ENCODE measurements at regions not wholly inside any gene's neighbourhood (a gene's known extent, or its start where the extent isn't known, plus 50 kb on each side); places are given as distances from the start of the nearest gene placed in this dataset.
"Not testable (repeated sequence)": the region's sequence is repeated elsewhere in the genome, so short reads cannot be mapped to it uniquely, and the experiment has no call there.

- no peak for FAIRE-seq
Observed at GRCh38 chr6:103872678-103873077, 987.0 kb downstream of the HACE1 start.

DNA sequence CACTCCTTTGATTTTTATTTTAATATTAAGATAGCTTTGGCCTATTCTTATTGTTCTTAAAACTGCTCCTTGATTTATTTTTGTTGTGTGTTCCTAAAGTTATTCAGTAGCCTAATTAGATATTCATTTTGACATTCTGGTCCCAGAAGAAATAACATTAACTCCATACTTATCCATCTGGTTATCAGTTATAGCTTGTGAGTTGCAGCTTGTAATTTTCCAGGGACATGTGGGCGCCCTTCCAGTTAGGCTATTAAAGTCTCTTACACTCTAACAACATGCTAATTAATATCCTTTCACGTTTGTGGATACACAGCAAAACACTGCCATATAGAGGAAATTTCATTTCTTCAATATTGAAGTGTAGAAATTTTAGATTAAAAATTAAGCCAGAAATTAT, 987.5 kb downstream of the HACE1 start:
- FAIRE-seq, result no peak

- no peak for FAIRE-seq
Observed at GRCh38 chr6:103870970-103871369, 988.7 kb downstream of the HACE1 start.

DNA sequence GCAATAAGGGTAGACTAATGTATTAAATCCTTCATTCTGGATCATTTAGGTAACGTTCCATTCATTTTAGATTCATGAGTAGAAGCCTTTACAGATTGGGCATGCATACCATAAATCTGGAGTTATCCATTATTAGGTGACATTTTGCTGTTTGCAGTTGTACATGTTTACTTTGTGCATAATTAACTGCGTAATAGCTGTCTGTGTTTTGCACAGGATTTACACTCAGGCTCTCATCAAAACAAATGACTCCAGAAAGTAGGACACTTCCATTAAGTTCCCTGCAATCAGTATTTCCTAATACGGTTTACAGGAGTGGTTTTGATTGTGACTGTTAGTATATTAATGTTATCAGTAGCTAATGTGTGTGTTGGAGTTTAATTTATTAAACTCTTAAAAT, 997.4 kb downstream of the HACE1 start:
- no peak for FAIRE-seq

DNA sequence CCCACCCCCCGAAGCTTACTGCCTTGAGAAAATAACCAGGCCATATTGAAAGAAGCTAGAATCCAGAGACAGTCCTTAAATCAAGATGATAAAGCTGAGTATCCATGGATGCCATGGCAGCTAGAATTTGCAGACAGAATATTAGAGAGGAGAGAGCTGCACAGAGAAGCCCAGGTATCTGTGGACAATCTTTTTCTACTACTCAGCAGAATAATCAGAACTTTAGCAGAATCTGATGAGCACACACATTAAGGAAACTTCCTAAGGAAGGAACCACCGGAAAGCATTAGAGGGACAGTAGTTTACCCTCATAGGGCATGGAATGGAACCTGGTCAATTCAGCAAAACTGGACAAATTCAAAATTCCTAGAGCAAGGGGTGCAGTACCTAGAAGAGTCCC, 1001.7 kb downstream of the HACE1 start:
- no peak for FAIRE-seq

GRCh38 chr6:103855750-103856149, 1004.0 kb downstream of the HACE1 start:
- no peak for FAIRE-seq

- no peak for FAIRE-seq
Observed at GRCh38 chr6:103854059-103854458, 1005.7 kb downstream of the HACE1 start.

GRCh38 chr6:103838457-103838856, 1021.3 kb downstream of the HACE1 start:
- FAIRE-seq, result no peak

GRCh38 chr6:103826209-103826608, 1033.5 kb downstream of the HACE1 start:
- no peak for FAIRE-seq

DNA sequence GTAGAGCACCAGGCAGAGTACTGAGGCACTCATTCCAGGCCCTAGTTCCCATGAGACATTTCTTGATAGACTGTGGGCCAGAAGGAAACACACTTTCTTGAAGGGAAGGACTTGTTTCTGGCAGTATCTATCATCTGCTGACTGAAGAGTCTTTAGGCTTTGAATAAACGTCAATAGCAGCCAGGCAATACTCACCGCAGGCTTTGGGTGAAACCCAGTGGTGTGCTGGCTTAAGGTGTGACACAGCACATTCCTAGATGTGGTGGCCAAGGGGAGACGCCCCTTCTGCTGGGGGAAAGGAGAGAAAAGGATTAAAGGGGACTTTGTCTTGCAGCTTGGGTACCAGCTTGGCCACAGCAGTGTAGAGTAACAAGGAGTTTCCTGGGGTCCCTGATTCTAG, 1039.6 kb downstream of the HACE1 start:
- no peak for FAIRE-seq

- no peak for FAIRE-seq
Observed at GRCh38 chr6:103819509-103819908, 1040.2 kb downstream of the HACE1 start.

- no peak for FAIRE-seq
Observed at GRCh38 chr6:103812970-103813369, 1046.7 kb downstream of the HACE1 start.

- FAIRE-seq, result not testable (repeated sequence)
Observed at GRCh38 chr6:103801901-103802479, 1057.7 kb downstream of the HACE1 start.

DNA sequence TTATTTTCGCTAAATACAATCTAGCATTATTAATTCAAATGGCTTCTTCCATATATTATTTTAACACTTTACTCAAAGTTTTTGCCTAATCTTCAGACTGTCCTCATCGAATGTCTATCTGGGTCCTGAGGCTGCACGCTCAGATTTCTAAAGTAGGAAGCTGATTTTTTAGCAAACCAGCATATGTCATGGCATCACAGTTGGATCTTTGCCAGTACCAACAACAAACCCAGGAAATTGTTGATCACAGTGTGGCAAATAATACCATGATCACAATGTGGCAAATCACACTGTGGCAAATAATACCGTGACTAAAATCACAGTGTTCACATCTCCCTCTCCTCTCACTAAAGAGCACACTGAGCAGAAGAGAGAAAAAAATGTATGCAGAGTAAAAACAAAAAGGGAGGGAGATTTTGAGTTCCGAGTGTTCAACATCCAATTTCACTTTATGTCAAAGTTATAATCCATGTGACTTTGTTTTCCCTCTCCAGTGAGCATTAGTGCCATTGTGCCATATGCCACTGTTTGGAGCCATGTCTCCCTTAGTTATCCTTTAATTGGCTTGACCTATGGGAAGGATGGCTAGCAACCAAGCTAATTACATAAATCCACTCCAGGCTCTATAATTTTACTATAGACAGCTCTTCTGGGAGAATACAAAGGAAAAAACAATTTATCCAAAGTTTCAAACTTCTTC, 1059.6 kb downstream of the HACE1 start:
- no peak for FAIRE-seq

- no peak for FAIRE-seq
Observed at GRCh38 chr6:103798166-103798565, 1061.6 kb downstream of the HACE1 start.

DNA sequence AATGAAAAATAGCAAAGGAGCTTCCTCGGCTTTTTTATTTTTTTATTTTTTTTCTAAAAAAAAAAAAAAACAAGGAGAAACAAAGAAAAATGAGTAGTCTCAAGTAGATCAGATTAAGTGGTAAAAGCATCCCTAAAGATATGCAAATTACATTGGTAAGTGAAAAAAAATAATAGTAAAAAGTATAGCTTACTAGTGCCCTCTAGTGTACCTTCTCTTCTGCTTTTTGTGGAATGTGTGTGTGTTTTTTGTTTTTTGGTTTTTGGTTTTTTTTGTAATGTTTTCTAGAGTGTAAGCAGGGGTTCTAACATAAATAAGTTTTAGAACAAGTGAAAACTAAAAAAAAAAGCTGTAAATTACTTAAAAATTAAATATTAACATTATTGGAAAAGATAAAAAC, 1062.0 kb downstream of the HACE1 start:
- no peak for FAIRE-seq

GRCh38 chr6:103791458-103791857, 1068.3 kb downstream of the HACE1 start:
- FAIRE-seq, result no peak

GRCh38 chr6:103784117-103784516, 1075.6 kb downstream of the HACE1 start:
- no peak for FAIRE-seq

- FAIRE-seq, result no peak
Observed at GRCh38 chr6:103783329-103783728, 1076.4 kb downstream of the HACE1 start.

DNA sequence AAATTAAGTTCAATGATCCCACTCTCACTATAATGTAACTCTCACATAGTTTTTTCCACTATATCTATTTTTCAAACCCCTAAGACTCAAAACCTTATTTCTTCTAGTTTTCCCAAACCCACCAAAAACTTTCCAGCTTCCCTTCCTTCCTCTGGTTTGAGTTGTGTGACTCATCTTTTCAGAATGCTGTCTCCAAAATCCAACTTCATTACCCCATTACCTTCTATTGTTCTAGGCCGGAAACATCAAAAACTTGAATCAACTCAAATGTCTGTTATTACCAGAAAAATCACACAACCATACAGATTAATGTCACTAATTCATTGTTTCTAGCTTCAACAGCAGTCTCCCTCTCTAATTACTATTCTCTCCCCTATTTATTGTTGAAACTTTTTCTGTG, 1090.3 kb downstream of the HACE1 start:
- no peak for FAIRE-seq

DNA sequence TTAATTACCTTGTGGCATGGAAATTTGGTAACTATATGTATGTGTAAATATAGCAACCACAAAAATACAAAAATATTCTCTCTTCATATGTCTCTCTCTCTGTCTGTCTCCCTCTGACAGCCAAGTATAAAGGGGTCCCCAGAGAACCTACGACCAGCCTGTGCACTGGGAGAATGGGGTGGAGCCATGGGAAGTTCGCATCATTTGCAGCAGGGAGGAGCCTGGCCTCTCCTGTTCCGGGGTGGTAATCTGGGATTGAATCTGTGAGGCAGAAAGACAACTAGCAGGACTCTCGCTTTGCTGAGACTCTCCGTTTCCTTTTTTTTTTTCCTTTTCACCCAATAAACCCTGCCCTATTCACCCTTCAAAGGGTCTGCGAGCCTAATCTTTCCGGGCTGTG, 1109.1 kb downstream of the HACE1 start:
- no peak for FAIRE-seq

- FAIRE-seq, result no peak
Observed at GRCh38 chr6:103734016-103734415, 1125.7 kb downstream of the HACE1 start.

DNA sequence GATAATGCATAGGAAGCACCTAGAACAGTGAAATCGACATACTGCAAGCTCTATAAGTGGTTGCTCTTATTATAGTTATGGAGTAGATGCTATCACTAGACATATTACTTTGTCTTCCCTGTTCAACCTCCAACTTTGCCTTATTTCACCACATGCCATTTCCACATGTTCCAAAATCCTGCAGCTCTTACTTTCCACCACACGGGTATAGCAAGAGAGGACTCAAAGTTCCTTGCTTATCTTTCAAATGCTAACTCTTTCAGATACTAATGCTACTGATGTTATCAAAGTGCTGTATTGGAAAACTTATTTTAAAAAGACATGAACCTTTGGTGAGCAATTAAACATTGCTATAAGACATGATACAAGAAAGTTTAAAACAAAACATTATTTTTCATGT, 1130.1 kb downstream of the HACE1 start:
- FAIRE-seq, result no peak

DNA sequence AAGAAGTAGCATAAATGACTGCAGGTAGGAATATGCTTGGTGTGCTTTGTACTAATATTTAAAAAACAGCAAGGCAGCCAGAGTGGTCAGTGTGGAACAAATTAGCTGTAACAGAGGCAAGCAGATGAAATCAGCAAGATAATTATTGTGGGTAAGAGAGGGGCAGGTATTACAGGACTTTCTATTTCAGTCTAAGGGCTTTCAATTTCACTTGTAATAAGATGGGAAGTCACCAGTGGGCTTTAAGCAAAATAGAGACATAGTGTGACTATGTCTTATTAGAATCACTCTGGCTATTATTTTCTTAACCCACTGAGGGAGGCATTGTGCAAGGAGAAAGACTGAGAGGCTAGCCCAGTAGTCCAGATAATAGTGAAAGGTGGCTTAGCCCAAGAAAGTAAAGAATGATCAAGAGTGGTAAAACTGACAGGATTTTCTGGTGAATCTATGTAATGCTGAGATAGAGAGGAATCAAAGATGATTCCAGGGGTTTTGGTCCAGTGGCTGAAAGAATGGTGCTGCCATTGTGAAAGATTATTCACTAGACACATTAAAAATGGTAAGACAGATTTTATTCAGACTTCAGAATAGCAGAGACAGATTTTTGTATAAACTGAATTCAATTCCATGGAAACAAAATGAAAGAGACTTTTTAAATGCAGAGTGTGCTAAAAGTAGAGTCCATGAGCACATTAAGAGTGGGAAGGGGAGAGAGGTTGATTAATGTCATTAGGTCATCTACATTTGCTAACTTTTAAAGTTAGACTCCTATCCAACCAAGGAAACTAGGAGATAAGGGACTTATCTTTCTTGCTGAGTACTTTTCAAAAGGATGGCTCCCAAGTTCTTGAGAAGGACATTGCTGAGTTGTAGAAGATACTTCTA, 1136.0 kb downstream of the HACE1 start:
- no peak for FAIRE-seq

Data from colon (tissue), 2 donors.